Liver (tissue), 7 donors: ENCODE measurements at regions not wholly inside any gene's neighbourhood (a gene's known extent, or its start where the extent isn't known, plus 50 kb on each side); places are given as distances from the start of the nearest gene placed in this dataset.

ENCODE experiments used
- DNase-seq: peaks from one replicate; pipeline ENCODE4 v3.0.0-alpha.2; 2017; ENCODE audit warnings: low spot score
- H3K27ac ChIP-seq, 2 donors: one replicate each; pipeline ENCODE4 v1.7.0; 2013; ENCODE audit warnings: inconsistent platforms in 2 of 2, low read length in 2 of 2, control low read depth in 1 of 2, low read depth in 1 of 2, mild to moderate bottlenecking in 1 of 2
- H3K27me3 ChIP-seq, 4 donors: one replicate each; pipeline versions ENCODE4 v1.6.1 to v1.7.0; 2013; ENCODE audit warnings: low read length in 3 of 4, inconsistent platforms in 1 of 4, mild to moderate bottlenecking in 1 of 4, moderate library complexity in 1 of 4; ENCODE audit not compliant: control insufficient read depth in 4 of 4, insufficient read depth in 4 of 4
- H3K36me3 ChIP-seq, 4 donors: one replicate each; pipeline versions ENCODE4 v1.6.1 to v1.7.0; 2013; ENCODE audit warnings: low read length in 3 of 4, mild to moderate bottlenecking in 3 of 4, low read depth in 1 of 4, moderate library complexity in 1 of 4; ENCODE audit not compliant: control insufficient read depth in 4 of 4, insufficient read depth in 3 of 4
- H3K4me1 ChIP-seq, 4 donors: one replicate each; pipeline versions ENCODE4 v1.6.1 to v1.7.0; 2013; ENCODE audit warnings: low read length in 3 of 4, mild to moderate bottlenecking in 3 of 4, moderate library complexity in 1 of 4; ENCODE audit not compliant: control insufficient read depth in 4 of 4, insufficient read depth in 4 of 4
- H3K4me3 ChIP-seq, 3 donors: one replicate each; pipeline versions ENCODE4 v1.6.1 to v1.7.0; 2013; ENCODE audit warnings: low read length in 3 of 3, control low read depth in 1 of 3, low read depth in 1 of 3, mild to moderate bottlenecking in 1 of 3
- H3K9ac ChIP-seq, 2 donors: one replicate each; pipeline ENCODE4 v1.7.0; 2013; ENCODE audit warnings: low read length in 2 of 2, mild to moderate bottlenecking in 2 of 2, moderate library complexity in 2 of 2, control low read depth in 1 of 2, low read depth in 1 of 2
- H3K9me3 ChIP-seq, 4 donors: one replicate each; pipeline versions ENCODE4 v1.6.1 to v1.7.0; 2013; ENCODE audit warnings: low read length in 3 of 4; ENCODE audit not compliant: control insufficient read depth in 4 of 4
- ATF3 ChIP-seq: IDR thresholded peaks from 2 replicates; pipeline ENCODE4 v1.6.1; 2016; ENCODE audit warnings: antibody characterized with exemption
- FOXA2 ChIP-seq: IDR thresholded peaks from 2 replicates; pipeline ENCODE4 v1.6.1; 2016; ENCODE audit warnings: antibody characterized with exemption
- HNF4G ChIP-seq: IDR thresholded peaks from 2 replicates; pipeline ENCODE4 v1.6.1; 2016; ENCODE audit warnings: antibody characterized with exemption
- JUND ChIP-seq, 2 donors: IDR thresholded peaks; 2 replicates each; pipeline ENCODE4 v1.6.1; 2016; ENCODE audit warnings: antibody characterized with exemption in 2 of 2
- MAX ChIP-seq: IDR thresholded peaks from 2 replicates; pipeline ENCODE4 v1.6.1; 2016; ENCODE audit warnings: antibody characterized with exemption
- SP1 ChIP-seq: IDR thresholded peaks from 2 replicates; pipeline ENCODE4 v1.6.1; 2018; ENCODE audit warnings: antibody characterized with exemption, mild to moderate bottlenecking
- TAF1 ChIP-seq: conservative IDR thresholded peaks from 2 replicates; pipeline ENCODE4 v1.6.1; 2016; ENCODE audit warnings: antibody characterized with exemption, mild to moderate bottlenecking
- YY1 ChIP-seq: IDR thresholded peaks from 2 replicates; pipeline ENCODE4 v1.6.1; 2016; ENCODE audit warnings: antibody characterized with exemption, mild to moderate bottlenecking
- ZBTB33 ChIP-seq: IDR thresholded peaks from 2 replicates; pipeline ENCODE4 v1.6.1; 2016; ENCODE audit warnings: antibody characterized with exemption
- WGBS: extraction: QIAGEN DNeasy Blood & Tissue Kit; methylation state at CpG from one replicate; pipeline ENCODE4 v1.1.7; 2013; 5-methylcytosine and 5-hydroxymethylcytosine counted together
- TF ChIP-seq, protein P1 (sequence below): IDR thresholded peaks from 2 replicates; pipeline ENCODE4 v1.6.1; 2016; ENCODE audit warnings: antibody characterized with exemption, mild to moderate bottlenecking
- donor health status: healthy.
- donor health status: healthy.
- donor health status: healthy.
- donor health status: healthy.

DNA sequence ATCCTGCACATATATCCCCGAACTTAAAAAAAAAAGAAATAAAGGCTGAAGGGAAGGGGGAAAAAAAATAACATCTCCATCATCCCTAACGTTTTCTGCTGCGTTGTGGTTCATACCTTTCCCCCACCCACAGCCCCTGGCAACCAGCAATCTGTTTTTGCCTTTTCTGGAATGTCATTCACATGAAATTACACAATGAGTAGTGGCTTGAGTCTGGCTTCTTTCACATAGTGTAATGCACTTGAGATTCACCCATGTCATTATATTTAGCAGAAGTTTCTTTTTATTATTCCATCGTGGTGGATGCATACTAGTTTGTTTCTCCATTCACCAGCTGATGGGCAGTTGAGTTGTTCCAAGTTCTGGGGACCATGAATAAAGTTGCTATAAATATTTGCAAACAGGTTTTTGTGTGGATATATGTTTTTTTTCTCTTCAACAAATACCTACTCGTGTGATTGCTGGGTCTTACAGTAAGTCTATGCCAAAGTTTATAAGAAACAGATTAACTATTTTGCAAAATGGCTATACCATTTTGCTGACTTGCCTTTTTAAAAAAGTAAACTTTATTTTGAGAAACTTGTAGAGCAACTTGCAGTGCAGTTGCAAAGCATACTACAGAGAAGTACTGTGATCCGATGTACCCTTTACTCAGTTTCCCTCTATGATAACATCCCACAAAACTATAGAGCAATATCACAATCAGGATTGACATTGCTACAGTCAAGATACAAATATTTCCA, 322.5 kb downstream of the LPIN1 start:
- 71% methylated on average over 6 of the region's 6 CpGs for WGBS
- Histone ChIP-seq H3K36me3 (no peaks in the 10 kb centered on the region), H3K4me1 (no peaks in the 10 kb centered on the region), H3K9me3 (no peaks in the 10 kb centered on the region), H3K4me3 (no peak overlapping the region), H3K27ac (no peak overlapping the region), H3K9ac (no peak overlapping the region), H3K27me3 (no peaks in the 10 kb centered on the region)
- TF ChIP-seq ZBTB33: no peak
- no peak for TF ChIP-seq SP1
- no peak for TF ChIP-seq ATF3
- TF ChIP-seq FOXA2: no peak
- TF ChIP-seq, protein P1, sequence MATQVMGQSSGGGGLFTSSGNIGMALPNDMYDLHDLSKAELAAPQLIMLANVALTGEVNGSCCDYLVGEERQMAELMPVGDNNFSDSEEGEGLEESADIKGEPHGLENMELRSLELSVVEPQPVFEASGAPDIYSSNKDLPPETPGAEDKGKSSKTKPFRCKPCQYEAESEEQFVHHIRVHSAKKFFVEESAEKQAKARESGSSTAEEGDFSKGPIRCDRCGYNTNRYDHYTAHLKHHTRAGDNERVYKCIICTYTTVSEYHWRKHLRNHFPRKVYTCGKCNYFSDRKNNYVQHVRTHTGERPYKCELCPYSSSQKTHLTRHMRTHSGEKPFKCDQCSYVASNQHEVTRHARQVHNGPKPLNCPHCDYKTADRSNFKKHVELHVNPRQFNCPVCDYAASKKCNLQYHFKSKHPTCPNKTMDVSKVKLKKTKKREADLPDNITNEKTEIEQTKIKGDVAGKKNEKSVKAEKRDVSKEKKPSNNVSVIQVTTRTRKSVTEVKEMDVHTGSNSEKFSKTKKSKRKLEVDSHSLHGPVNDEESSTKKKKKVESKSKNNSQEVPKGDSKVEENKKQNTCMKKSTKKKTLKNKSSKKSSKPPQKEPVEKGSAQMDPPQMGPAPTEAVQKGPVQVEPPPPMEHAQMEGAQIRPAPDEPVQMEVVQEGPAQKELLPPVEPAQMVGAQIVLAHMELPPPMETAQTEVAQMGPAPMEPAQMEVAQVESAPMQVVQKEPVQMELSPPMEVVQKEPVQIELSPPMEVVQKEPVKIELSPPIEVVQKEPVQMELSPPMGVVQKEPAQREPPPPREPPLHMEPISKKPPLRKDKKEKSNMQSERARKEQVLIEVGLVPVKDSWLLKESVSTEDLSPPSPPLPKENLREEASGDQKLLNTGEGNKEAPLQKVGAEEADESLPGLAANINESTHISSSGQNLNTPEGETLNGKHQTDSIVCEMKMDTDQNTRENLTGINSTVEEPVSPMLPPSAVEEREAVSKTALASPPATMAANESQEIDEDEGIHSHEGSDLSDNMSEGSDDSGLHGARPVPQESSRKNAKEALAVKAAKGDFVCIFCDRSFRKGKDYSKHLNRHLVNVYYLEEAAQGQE: no peak
- no peak for DNase-seq

- Histone ChIP-seq H3K27me3 (no peaks in the 10 kb centered on the region), H3K36me3 (no peaks in the 10 kb centered on the region), H3K4me3 (no peak overlapping the region), H3K27ac (no peak overlapping the region), H3K4me1 (no peaks in the 10 kb centered on the region), H3K9me3 (no peaks in the 10 kb centered on the region), H3K9ac (no peak overlapping the region)
- TF ChIP-seq HNF4G: no peak
- TF ChIP-seq FOXA2: no peak
- TF ChIP-seq YY1: no peak
- TF ChIP-seq ATF3: no peak
- TF ChIP-seq, protein P1: no peak
- TF ChIP-seq TAF1: no peak
- no peak for TF ChIP-seq MAX
- no peak for TF ChIP-seq ZBTB33
- TF ChIP-seq JUND (IDR thresholded peaks at IDR 0.05): no peak
- no peak for DNase-seq
- WGBS: 19% methylated on average over 2 of the region's 2 CpGs
These were observed 323.7 kb downstream of the LPIN1 start for GRCh38 chr2:12070153-12070552.
